ENCODE measurements at regions not wholly inside any gene's neighbourhood (a gene's known extent, or its start where the extent isn't known, plus 50 kb on each side); places are given as distances from the start of the nearest gene placed in this dataset.
A peak's percentile ranks its signal among the peaks of the same experiment; 100 is the strongest.

DNA sequence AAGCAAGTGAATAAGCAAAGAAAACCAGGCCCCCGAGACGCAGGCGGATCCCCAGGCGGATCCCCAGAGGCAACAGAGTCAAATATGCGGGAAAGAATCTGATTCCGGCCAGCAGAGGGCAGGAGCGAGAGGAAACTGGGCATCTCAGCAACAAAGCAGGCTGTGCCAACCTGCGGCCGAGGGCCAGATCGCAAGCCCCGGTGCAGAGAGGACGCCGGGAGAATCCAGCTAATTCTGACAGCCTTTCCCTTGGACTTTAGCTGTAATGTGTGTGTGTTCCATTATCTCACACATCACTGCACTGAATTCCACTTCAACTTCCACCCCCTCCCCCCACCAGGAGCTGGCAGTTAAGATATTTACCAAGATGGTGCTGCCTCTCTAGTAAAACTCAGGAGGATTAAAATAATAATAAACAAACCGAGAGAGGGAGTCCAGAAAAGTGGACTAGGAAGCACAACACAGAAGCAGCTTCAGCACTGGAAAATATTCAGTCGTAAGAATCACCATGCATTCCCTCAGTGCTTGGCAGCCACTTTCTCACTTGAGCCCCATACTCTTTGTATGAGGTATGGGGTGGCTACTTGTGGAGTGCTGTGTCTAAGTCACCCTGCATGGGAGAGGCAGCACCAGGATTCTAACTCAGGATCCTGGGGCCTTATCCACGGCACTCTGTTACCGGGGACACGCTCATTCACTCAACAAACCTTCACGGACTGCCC lies 66.2 kb upstream of the SNX9 start:
- peak; percentile 92 for DNase-seq

- no peak for DNase-seq
Observed at GRCh38 chr6:157757430-157758403, 65.3 kb upstream of the SNX9 start.

DNA sequence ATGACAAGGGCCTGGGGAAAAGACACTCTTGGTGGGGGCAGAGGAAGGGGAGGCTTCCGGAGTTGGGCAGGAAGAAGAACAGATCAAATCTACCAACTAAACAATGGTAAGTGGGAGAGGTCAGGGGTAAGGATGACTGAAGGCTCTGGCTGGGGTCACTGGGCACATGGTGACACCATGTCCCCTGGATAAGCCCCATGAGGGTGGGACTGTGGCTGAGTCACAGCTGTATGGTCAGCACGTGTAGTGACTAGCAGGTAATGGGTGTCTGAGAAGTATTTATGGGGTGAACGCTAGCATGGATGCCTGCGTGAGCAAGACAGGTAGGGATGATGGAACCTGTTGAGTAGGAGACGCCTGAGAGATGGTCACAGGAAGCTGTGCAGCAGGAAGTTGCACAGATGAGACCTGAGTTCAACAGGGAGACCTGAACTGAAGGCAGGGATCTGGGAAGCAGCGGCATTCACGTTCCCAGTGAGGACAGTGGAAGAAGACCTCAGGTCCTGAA lies 64.5 kb upstream of the SNX9 start:
- no peak for DNase-seq

GRCh38 chr6:157759028-157759427 lies 64.0 kb upstream of the SNX9 start:
- DNase-seq: no peak

DNA sequence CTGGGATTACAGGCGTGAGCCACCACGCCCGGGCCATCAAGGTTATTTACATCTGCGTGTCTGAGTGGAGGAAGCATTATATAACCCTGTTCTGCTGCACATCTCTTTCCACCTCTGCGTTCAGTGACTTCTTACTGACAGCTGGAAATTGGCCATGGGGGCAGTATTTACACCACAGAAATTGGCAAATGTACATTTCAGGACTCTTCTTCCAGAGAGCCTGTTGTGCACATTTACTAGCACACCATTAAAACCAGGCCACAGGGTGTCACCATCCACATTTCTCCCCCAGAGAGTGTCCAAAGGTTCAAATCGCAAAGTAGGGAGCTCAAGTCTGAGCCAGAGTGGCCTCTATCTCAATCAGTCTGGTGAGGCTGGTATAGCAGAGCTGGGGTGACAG lies 62.9 kb upstream of the SNX9 start:
- no peak for DNase-seq

DNA sequence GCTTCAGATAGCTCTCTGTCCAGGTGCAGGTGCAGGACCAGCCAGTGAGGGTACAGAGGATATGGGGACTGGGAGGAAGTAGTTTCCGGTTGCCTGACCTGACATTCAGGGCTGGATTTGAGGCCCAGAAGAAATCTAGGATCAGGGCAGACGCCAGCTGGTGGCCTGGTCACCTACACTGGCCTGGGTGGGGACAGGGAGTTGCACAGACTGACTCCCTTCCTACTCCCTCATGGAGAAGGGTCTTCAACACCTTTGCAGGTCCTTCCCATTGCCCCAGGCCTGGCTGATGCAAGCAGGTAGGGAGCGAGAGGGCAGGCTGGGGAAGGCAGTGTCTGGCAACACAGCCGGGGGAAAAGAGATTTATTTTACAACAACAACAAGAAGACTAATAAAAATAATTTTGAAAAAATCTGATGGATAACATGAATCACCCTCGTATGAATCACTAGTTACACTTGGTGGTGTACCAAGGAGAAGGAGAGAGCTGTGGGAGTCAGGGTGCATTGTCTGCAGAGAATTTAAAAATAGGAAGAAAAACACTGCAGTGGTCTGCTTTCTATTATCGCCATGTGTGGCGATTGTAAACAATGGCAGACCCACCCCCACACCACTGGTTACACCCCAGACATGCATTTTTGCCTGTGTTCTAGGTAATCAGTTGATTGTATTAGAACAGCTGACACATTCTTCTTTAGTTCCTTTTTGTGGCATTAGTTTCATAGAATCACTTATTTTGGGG lies 62.3 kb upstream of the SNX9 start:
- DNase-seq: no peak

DNA sequence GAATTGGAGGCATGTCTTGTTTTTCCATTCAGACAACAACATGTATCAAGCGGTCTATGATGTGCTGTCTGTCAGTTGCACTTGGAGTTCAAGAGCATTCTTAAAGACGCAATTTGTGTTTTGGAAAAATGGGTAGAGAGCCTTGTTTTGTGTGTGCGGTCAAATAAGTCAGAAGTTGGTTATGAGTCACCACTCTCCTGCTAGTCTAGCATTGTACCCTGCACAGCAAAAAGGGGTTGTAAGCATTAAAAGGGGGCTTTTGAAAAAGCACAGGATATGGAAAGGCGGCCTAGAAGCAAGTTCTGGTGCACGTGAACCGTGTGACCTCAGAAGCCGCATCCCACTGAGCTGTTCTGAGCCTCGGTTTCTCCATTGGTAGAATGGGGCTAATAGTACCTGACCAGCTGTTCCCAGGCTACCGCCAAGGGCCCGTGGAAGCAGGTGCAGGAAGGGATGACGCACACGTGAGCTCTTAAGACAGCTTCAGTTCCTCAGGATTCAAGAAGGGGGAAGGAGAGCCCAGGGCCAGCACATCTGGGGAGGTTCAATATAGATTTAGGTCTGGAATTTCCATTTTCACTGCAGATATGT lies 61.6 kb upstream of the SNX9 start:
- no peak for DNase-seq

DNA sequence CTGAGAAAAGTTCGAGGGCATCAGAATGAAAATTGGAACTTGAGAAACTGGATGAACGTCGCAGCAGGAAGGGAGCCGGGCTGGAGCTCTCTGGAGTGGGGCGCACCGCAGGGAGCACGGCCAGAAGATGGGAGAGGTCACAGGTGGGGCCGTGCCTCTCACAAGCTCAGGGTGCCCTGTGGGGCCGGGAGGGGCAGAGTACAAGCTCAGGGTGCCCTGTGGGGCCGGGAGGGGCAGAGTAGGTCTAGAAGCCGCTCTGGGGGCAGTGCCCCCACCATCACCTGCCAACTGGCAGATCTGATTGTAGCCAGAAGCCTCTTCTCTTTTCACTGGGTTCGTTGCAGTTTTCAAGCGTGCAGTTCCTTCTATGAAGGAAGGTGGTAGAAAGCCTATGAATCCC lies 61.1 kb upstream of the SNX9 start:
- no peak for DNase-seq

- no peak for DNase-seq
Observed at GRCh38 chr6:157762636-157763035, 60.4 kb upstream of the SNX9 start.

DNA sequence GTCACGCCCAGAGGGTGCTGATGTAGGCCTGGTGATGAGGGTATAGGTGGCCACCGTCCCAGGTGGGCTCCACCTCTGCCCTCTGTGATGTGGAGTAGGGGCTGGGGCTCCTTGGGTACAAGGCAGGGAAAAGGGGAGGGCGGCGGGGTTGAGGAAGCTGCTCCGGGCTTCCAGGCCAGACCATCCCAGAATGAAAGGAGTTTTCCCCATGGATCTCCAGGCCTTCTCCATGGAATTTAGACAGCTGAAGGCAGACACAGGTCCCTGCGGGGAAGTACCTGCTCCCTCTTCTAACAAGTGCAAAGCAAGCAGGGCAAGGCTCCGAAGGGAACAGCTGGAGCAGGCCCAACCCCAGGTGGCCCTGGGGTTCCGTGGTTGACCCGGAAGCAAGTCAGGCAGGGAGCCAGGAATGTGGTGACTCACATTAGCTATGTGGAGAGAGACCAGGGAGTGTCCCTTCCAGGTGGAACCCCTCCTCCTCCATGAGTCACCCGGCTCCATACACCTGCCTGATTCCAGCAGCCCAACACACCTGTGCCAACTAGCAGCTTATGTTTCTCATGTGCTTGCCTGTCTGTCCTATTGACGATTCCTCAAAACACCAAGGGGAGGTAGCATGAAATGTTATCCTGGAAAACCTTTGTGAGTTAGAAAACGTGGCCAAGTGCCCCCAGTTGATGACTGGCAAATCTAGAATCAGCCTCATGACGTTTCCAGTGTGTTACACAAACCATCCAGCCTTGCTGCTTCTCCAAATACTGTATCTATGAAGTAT lies 59.7 kb upstream of the SNX9 start:
- DNase-seq: peak; percentile 54

DNA sequence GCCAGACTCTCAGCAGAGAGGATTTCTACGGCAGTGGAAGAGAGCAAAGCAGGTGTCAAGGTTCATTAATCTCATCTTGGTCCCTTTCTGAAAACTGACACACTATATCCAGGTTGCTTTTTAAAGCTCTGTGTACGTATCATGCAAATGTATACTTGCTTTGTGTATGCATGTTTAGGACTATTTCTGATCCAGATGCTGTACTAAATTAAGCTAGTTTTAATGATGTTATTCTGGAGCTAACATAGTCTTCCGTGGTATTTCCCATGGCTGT lies 59.2 kb upstream of the SNX9 start:
- DNase-seq: no peak

DNA sequence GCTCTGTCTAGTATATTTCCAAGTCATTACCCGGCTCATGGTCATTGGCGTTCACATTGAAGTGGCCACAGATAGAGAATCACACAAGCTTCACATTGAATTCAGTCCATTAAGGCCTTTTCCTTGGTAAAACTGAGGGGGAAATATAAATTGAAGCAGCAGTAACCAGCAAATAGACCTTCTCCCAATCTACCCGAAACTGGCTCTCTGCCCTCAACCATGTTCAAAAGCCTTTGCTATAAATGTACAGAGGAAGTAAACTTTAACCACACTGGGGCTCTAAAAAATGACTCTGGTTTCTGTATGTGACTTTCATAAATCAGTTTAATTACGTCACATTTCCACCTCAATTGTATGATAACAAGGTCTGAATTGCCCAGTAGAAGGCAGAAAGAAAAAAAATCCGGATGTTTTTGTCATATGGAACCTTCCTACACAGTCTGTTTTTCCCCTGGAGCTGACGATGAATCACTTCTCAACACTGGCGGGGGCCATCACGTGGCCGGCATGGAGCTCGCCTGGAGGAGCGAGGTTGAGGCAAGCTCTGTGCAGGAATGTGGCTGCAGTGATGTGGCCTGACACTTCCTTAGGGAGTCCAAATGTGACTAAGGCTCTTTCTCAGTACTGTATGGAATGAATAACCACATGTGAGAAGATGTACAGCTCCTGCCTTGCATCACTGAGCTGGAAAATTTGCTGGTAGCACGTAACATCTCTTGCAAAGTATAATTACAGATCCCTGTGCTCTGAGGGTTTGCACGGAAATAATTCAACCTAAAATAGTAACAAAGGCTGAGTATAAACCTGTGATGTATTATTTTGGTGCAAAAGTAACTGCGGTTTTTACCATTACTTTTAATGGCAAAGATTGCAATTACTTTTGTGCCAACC lies 58.6 kb upstream of the SNX9 start:
- DNase-seq: peak; percentile 77

GRCh38 chr6:157766901-157767774 lies 55.9 kb upstream of the SNX9 start:
- DNase-seq: no peak

GRCh38 chr6:157767775-157768156 lies 55.3 kb upstream of the SNX9 start:
- no peak for DNase-seq

- DNase-seq: no peak
Observed at GRCh38 chr6:157768304-157768703, 54.7 kb upstream of the SNX9 start.

DNA sequence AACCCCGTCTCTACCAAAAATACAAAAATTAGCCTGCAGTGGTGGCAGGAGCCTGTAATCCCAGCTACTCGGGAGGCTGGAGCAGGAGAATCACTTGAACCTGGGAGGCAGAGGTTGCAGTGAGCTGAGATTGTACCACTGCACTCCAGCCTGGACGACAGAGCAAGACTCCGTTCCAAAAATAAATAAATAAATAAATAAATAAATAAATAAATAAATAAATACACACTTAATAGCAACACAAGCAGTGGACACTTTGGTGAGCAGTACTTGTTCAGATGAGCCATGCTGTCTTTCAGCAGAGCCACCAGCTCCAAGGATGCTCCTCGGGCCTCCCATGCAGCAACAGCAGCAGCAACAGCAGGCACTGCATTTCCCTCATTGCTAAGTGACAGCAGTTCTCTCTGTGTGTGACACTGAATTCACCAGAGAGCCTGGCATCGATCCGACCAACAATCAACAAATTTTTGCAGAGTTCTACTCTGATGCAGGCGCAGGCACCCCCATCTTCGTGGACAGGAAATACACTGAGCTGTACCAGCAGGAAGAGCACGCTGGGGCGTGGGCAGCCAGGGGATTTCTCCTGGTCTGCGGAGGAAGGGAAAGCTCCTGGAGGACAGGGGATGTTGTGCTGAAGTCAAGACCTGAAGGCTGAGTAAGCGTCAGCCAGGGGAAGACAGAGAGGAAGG lies 54.0 kb upstream of the SNX9 start:
- DNase-seq: no peak

GRCh38 chr6:157769776-157770426 lies 53.1 kb upstream of the SNX9 start:
- no peak for DNase-seq

DNA sequence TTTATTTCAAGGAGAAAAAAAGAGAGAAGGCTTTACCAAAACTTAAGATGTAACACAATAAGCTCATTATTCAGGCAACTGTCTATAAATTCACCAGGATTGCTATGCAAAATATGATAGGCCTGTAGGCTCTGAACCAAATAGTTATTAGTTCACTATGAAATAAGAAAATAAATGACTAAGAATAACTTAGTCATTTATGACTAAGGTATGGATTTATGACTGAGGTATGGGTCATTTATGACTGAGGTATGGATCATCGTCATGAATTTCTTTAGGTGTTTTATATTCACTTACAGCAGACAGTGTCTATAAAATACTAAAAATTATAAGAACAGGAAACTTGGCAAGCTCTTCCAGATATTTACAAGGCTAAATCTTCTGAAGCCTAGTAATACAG lies 52.1 kb upstream of the SNX9 start:
- DNase-seq: no peak
